HL-60 (cell line): ENCODE measurements at regions not wholly inside any gene's neighbourhood (a gene's known extent, or its start where the extent isn't known, plus 50 kb on each side); places are given as distances from the start of the nearest gene placed in this dataset.

Experiments
- CTCF ChIP-seq: IDR thresholded peaks from one replicate; pipeline ENCODE4 v1.5.1; 2011; ENCODE audit warnings: low read length, control low read depth, inconsistent platforms; ENCODE audit not compliant: insufficient read depth
- POLR2AphosphoS5 ChIP-seq: IDR thresholded peaks from 2 replicates; pipeline ENCODE4 v1.6.1; 2012; ENCODE audit warnings: low read depth
- REST ChIP-seq: IDR thresholded peaks from 2 replicates; pipeline ENCODE4 v1.6.1; 2012; ENCODE audit warnings: low read depth; ENCODE audit not compliant: insufficient replicate concordance

- TF ChIP-seq CTCF, result no peak
- TF ChIP-seq POLR2AphosphoS5, result no peak
- no peak for TF ChIP-seq REST
Observed at GRCh38 chr15:35874260-35874905, 328.4 kb upstream of the DPH6 start.
